HG02678 (cell line): ENCODE measurements at regions not wholly inside any gene's neighbourhood (a gene's known extent, or its start where the extent isn't known, plus 50 kb on each side); places are given as distances from the start of the nearest gene placed in this dataset.

Experiments
- ATAC-seq: cut with Tn5 transposase; IDR thresholded peaks from one replicate; pipeline ENCODE4 v1.9.1; 2021; ENCODE audit warnings: mild to moderate bottlenecking, moderate library complexity; ENCODE audit not compliant: unreplicated experiment

GRCh38 chr3:24830230-24831152 is 335.8 kb upstream of the THRB start:
- ATAC-seq = no peak

- ATAC-seq = no peak
Observed at GRCh38 chr3:24831221-24831620, 336.6 kb upstream of the THRB start.

- ATAC-seq = no peak
Observed at GRCh38 chr3:24832891-24833290, 338.2 kb upstream of the THRB start.

GRCh38 chr3:24834442-24834841 is 339.8 kb upstream of the THRB start:
- no peak for ATAC-seq

GRCh38 chr3:24835510-24835909 is 340.9 kb upstream of the THRB start:
- ATAC-seq = no peak

- no peak for ATAC-seq
Observed at GRCh38 chr3:24837601-24838000, 343.0 kb upstream of the THRB start.

- ATAC-seq = no peak
Observed at GRCh38 chr3:24838533-24838932, 343.9 kb upstream of the THRB start.

- ATAC-seq = no peak
Observed at GRCh38 chr3:24843955-24844354, 349.3 kb upstream of the THRB start.

- no peak for ATAC-seq
Observed at GRCh38 chr3:24845524-24846155, 351.0 kb upstream of the THRB start.

GRCh38 chr3:24846286-24846860 is 351.7 kb upstream of the THRB start:
- no peak for ATAC-seq

- ATAC-seq = no peak
Observed at GRCh38 chr3:24850245-24850644, 355.6 kb upstream of the THRB start.

GRCh38 chr3:24853685-24854490 is 359.2 kb upstream of the THRB start:
- ATAC-seq = no peak

- no peak for ATAC-seq
Observed at GRCh38 chr3:24854748-24855147, 360.1 kb upstream of the THRB start.

- no peak for ATAC-seq
Observed at GRCh38 chr3:24857945-24858344, 363.3 kb upstream of the THRB start.

- no peak for ATAC-seq
Observed at GRCh38 chr3:24863215-24863614, 368.6 kb upstream of the THRB start.

GRCh38 chr3:24867783-24868182 is 373.1 kb upstream of the THRB start:
- no peak for ATAC-seq

- ATAC-seq = no peak
Observed at GRCh38 chr3:24881239-24881638, 386.6 kb upstream of the THRB start.

GRCh38 chr3:24886501-24886900 is 391.9 kb upstream of the THRB start:
- ATAC-seq = no peak

- no peak for ATAC-seq
Observed at GRCh38 chr3:24890012-24890411, 395.4 kb upstream of the THRB start.

GRCh38 chr3:24899373-24899772 is 404.7 kb upstream of the THRB start:
- ATAC-seq = no peak
